ENCODE measurements at regions not wholly inside any gene's neighbourhood (a gene's known extent, or its start where the extent isn't known, plus 50 kb on each side); places are given as distances from the start of the nearest gene placed in this dataset.
A peak's percentile ranks its signal among the peaks of the same experiment; 100 is the strongest.

DNA sequence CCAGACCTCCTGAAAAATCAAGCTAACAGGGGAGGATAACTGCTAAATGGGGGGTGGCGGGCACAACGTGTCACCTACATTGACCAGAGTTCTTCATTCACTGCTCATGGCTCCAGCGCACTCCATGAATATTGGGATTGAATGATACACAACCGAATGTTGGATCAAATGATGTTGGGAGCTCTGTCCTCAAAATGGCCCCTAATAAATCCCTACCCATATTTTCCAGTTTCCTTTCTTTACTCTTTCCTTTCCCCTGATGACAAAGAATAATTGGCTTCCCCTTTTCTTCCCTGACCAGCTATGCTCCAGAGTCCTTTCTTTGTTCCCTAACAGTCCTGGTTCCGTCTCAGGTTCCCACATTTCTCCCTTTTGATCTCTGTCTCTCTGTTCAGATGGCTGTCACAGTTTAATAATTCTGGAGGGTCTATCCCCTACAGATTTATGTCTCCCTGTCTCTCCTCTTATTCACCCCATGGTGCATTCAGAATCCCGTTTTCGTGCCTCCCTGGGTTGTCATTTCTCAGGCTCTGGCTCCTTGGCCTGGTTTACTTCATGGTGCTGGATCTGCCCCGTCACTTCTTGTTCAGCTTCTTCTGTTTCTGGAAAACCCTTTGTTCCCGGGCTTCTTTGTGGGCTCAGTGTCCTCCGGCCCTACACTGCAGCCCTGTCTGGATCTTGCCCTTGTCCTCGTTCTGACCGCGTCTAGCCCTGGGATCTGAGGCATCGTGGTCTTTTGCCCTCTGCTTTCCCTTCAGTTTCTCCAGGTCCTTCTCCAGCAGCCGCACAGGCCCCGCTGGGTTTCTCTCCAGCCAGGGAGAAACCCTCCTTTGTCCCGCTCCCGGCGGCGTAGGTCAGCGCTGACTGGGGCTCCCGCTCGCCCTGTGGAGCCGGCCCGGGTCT lies 78.3 kb downstream of the NDUFS5 start:
- peak overlapping the region; percentile 45 for H3K4me3 ChIP-seq (ENCODE audit: low read length)
- no peak for DNase-seq (ENCODE audit: low read depth)
- TF ChIP-seq, protein P1, sequence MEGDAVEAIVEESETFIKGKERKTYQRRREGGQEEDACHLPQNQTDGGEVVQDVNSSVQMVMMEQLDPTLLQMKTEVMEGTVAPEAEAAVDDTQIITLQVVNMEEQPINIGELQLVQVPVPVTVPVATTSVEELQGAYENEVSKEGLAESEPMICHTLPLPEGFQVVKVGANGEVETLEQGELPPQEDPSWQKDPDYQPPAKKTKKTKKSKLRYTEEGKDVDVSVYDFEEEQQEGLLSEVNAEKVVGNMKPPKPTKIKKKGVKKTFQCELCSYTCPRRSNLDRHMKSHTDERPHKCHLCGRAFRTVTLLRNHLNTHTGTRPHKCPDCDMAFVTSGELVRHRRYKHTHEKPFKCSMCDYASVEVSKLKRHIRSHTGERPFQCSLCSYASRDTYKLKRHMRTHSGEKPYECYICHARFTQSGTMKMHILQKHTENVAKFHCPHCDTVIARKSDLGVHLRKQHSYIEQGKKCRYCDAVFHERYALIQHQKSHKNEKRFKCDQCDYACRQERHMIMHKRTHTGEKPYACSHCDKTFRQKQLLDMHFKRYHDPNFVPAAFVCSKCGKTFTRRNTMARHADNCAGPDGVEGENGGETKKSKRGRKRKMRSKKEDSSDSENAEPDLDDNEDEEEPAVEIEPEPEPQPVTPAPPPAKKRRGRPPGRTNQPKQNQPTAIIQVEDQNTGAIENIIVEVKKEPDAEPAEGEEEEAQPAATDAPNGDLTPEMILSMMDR (IDR thresholded peaks at IDR 0.05; ENCODE audit: insufficient read depth, low read depth, low read length, missing control alignments), result no peak

DNA sequence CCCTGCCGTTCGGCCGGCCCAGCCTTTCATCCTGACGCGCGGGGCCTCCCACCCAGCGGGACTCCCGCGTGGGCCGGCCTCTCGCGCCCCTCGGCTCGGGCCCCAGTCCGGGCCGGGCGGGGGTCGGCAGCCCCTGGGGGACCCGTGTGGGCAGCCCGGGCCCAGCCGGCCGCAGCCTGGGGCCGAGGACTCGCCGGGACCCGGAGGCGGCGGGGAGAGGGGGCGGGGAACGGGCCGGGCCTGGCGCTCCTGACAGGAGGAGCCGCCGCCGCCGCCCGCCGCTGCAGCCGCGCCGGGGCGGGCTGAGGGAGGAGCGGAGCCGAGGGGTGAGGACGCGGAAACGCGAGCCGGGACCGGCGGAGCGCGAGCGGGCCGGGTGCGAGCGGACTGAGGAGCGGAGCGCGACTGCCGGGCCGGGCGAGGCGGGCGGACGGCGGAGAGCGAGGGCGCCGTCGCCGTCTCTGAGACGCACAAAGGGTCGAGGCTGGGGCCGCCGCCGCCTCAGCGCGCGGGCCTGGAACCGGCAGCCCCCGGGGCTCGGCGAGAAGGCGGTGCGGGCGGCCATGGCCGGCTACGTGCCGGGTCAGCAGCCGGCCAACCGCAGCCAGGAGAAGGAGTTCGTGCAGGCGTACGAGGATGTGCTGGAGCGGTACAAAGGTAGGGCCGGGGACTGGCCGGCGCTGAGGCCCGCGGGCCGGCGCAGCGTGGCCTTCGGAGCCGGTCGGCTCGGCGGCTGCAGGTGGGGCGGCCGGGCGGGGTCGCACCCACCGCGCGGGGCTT lies 79.1 kb downstream of the NDUFS5 start:
- H3K4me3 ChIP-seq (ENCODE audit: low read length), result peak overlapping the region; percentile 83
- peak; percentile 84 for DNase-seq (ENCODE audit: low read depth)
- TF ChIP-seq, protein P1 (IDR thresholded peaks at IDR 0.05; ENCODE audit: insufficient read depth, low read depth, low read length, missing control alignments), result no peak

DNA sequence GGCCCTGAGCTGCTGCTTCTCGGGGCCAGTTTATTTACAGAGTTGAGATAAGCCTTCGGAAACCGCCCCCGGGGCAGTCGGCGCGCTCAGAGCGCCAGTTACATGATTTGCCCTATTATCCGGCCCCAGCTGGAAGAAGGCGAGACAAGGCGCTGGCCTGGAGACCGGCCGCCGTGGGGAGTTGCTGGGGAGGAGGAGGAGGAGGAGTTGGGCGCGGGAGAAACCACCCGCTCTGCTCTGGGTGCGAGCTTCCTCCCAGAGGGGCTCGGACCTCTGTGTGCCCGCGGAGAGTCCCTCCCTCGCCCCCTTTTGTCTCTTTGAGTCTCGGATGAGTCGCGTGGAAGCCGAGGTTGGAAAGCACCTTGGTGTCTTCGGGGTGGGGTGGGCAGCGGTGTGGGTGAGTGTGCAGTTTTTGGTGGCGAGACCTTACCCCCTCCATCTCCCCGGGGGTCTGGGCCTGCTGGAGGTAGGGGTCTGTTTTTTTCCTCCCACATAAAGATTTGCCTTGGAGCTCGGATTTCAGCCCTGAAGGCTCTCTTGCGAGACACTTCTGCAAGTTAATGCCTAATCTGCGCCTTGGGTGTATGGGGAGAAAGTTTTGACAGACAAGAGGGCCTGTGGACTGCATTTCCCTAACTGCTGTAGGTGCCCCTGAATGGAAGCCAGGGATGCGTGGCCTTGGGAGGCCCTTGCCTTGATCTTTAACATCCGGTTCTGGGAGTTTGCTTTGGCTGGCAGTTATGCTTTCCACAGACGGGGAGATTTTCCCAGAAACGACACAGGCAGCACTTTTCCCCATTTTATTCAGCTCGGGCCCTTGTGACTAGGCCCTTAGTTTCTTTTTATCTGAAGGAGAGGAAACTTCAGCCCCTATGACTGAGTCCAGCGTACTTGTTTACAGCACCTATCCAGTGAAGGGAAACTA lies 80.0 kb downstream of the NDUFS5 start:
- H3K4me3 ChIP-seq (ENCODE audit: low read length), result peak overlapping the region; percentile 83
- TF ChIP-seq, protein P1 (IDR thresholded peaks at IDR 0.05; ENCODE audit: insufficient read depth, low read depth, low read length, missing control alignments), result no peak
- DNase-seq (ENCODE audit: low read depth), result peak; percentile 43

DNA sequence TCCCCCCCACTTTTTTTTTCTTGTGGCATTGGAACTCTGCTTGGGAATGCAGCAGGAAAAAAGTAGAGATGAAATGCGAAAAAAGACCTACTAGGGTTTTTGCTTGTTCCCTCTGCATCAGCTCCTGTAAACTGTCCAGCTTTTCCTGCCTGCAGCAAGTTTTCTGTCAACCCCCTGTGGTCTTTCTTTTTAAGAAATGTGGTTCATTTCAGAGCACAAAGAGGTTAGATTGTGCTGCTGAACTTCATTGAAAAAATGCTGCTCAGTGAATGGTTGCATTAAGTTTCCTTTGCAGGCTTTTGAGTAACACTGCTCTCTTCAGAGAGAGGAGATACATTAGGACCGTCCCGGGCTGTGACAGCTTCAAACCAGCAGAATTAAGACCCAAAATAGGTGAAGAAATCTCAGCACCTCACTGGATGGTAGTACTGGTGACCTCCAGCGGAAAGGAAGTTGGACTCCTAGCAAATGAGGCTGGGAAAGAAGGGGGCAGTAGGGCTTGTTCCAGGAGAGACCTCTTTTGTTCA lies 80.7 kb downstream of the NDUFS5 start:
- TF ChIP-seq, protein P1 (IDR thresholded peaks at IDR 0.05; ENCODE audit: insufficient read depth, low read depth, low read length, missing control alignments), result no peak
- DNase-seq (ENCODE audit: low read depth), result no peak
- peak overlapping the region; percentile 83 for H3K4me3 ChIP-seq (ENCODE audit: low read length)

DNA sequence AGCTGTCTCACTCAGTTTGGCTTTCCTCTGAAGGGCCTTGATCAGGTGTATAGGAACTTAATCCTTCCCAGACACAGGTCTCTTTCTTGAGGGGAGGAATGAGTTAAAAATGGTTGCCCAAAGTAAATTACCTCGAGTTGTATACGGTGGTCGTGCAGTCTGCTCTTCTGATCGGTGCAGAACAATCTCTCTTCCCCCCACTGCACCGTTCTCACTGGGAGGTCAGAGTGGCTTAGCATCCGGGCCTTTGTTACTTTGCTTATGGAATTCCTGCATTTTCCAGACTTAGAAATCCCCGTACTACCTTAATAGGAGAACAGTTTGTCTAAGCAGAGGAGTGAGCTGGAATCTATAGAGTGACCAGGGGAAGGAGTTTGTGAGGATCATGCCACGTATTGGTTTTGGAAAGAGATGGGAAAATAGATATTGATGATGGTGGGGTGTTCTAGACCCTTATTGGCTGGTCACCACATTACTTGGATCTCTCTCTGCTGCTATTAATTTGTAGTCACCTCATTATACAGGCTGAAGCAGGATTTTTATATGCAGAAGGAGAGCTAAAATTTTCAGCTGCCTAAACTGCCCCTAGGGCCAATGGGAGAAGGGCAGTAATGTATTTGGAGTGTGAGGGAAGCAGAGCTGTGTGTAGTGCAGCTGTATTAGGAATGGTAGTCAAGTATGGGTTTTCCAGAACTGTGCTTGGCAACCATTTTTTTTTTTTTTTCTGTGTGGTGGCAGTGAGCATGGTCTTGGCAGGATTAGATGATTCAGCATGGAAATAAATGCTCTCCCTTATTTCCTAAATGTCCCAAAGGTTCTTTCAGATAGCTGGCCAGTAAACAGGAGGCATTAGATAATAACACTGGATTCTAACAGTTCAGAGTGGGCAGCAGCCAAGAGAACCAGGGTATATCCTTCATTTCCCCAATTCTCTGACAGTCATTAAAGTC lies 81.5 kb downstream of the NDUFS5 start:
- peak overlapping the region; percentile 83 for H3K4me3 ChIP-seq (ENCODE audit: low read length)
- no peak for DNase-seq (ENCODE audit: low read depth)
- TF ChIP-seq, protein P1 (IDR thresholded peaks at IDR 0.05; ENCODE audit: insufficient read depth, low read depth, low read length, missing control alignments), result no peak

All from epithelial cell of esophagus (primary cell).